ENCODE measurements at regions not wholly inside any gene's neighbourhood (a gene's known extent, or its start where the extent isn't known, plus 50 kb on each side); places are given as distances from the start of the nearest gene placed in this dataset.

- no peak for DNase-seq (ENCODE audit: low read depth in 2 of 2, low spot score in 1 of 2)
These were observed 211.9 kb downstream of the HRH4 start for GRCh38 chr18:24672165-24672941.

GRCh38 chr18:24674200-24674599, 213.8 kb downstream of the HRH4 start:
- no peak for DNase-seq (ENCODE audit: low read depth in 2 of 2, low spot score in 1 of 2)

- no peak for DNase-seq (ENCODE audit: low read depth in 2 of 2, low spot score in 1 of 2)
These were observed 214.2 kb downstream of the HRH4 start for GRCh38 chr18:24674605-24675004.

- no peak for DNase-seq (ENCODE audit: low read depth in 2 of 2, low spot score in 1 of 2)
These were observed 216.6 kb downstream of the HRH4 start for GRCh38 chr18:24677011-24677410.

GRCh38 chr18:24678107-24678506, 217.7 kb downstream of the HRH4 start:
- no peak for DNase-seq (ENCODE audit: low read depth in 2 of 2, low spot score in 1 of 2)

GRCh38 chr18:24678626-24679025, 218.2 kb downstream of the HRH4 start:
- no peak for DNase-seq (ENCODE audit: low read depth in 2 of 2, low spot score in 1 of 2)

- DNase-seq (ENCODE audit: low read depth in 2 of 2, low spot score in 1 of 2), result no peak
These were observed 218.6 kb downstream of the HRH4 start for GRCh38 chr18:24679062-24679461.

GRCh38 chr18:24683925-24684324, 223.5 kb downstream of the HRH4 start:
- DNase-seq (ENCODE audit: low read depth in 2 of 2, low spot score in 1 of 2), result no peak

- DNase-seq (ENCODE audit: low read depth in 2 of 2, low spot score in 1 of 2), result no peak
These were observed 225.0 kb downstream of the HRH4 start for GRCh38 chr18:24685254-24685959.

- no peak for DNase-seq (ENCODE audit: low read depth in 2 of 2, low spot score in 1 of 2)
These were observed 234.7 kb downstream of the HRH4 start for GRCh38 chr18:24695168-24695567.

- DNase-seq (ENCODE audit: low read depth in 2 of 2, low spot score in 1 of 2), result no peak
These were observed 241.6 kb downstream of the HRH4 start for GRCh38 chr18:24702001-24702515.

GRCh38 chr18:24703316-24703715, 242.9 kb downstream of the HRH4 start:
- no peak for DNase-seq (ENCODE audit: low read depth in 2 of 2, low spot score in 1 of 2)

GRCh38 chr18:24704946-24705630, 244.7 kb downstream of the HRH4 start:
- no peak for DNase-seq (ENCODE audit: low read depth in 2 of 2, low spot score in 1 of 2)

GRCh38 chr18:24710474-24710873, 250.0 kb downstream of the HRH4 start:
- no peak for DNase-seq (ENCODE audit: low read depth in 2 of 2, low spot score in 1 of 2)

- DNase-seq (ENCODE audit: low read depth in 2 of 2, low spot score in 1 of 2), result no peak
These were observed 259.4 kb downstream of the HRH4 start for GRCh38 chr18:24719791-24720190.

GRCh38 chr18:24721388-24721787, 261.0 kb downstream of the HRH4 start:
- DNase-seq (ENCODE audit: low read depth in 2 of 2, low spot score in 1 of 2), result no peak

- DNase-seq (ENCODE audit: low read depth in 2 of 2, low spot score in 1 of 2), result no peak
These were observed 265.4 kb downstream of the HRH4 start for GRCh38 chr18:24725644-24726415.

- peak in 1 of 2 donors; percentile 26 for DNase-seq (ENCODE audit: low read depth in 2 of 2, low spot score in 1 of 2)
These were observed 266.5 kb downstream of the HRH4 start for GRCh38 chr18:24726727-24727492.

GRCh38 chr18:24727685-24728084, 267.2 kb downstream of the HRH4 start:
- no peak for DNase-seq (ENCODE audit: low read depth in 2 of 2, low spot score in 1 of 2)

GRCh38 chr18:24731158-24731557, 270.7 kb downstream of the HRH4 start:
- DNase-seq (ENCODE audit: low read depth in 2 of 2, low spot score in 1 of 2), result no peak

Measured in stimulated activated CD8-positive, alpha-beta memory T cell treated with anti-CD3 and anti-CD28 coated beads, Interleukin-4, amount 100 ng/mL, for 1 hour (primary cell).